ENCODE measurements at regions not wholly inside any gene's neighbourhood (a gene's known extent, or its start where the extent isn't known, plus 50 kb on each side); places are given as distances from the start of the nearest gene placed in this dataset.

GRCh38 chr14:83827383-83827782 lies 1702.6 kb upstream of the FLRT2 start:
- Histone ChIP-seq H3K4me1 (ENCODE audit: control insufficient read depth, insufficient read depth, low read length) (no peaks in the 10 kb centered on the region), H3K9me3 (ENCODE audit: control insufficient read depth, insufficient read depth, low read length) (no peaks in the 10 kb centered on the region), H3K27me3 (ENCODE audit: control insufficient read depth, insufficient read depth, low read length) (no peaks in the 10 kb centered on the region), H3K36me3 (ENCODE audit: control insufficient read depth, insufficient read depth, low read length) (no peaks in the 10 kb centered on the region), H3K4me3 (ENCODE audit: low read length) (no peak overlapping the region), H3K27ac (ENCODE audit: low read length) (no peak overlapping the region)
- H3K9me3 Mint-ChIP-seq: peaks cover 5 to 9% of the 10 kb centered on the region in 2 donors
- ATAC-seq (no peak), DNase-seq (no peak)
- peaks cover 7% of the 10 kb centered on the region for H3K36me3 Mint-ChIP-seq
- WGBS (ENCODE audit: insufficient coverage): 82% methylated on average over 3 of the region's 3 CpGs
- no peak overlapping the region for H3K4me3 Mint-ChIP-seq
- H3K27me3 Mint-ChIP-seq (ENCODE audit: low read depth in 2 of 2): no peaks in the 10 kb centered on the region
- H3K27ac Mint-ChIP-seq: no peak overlapping the region
- no peak for TF ChIP-seq CTCF (IDR thresholded peaks at IDR 0.05)
- no peaks in the 10 kb centered on the region for H3K4me1 Mint-ChIP-seq
- intact Hi-C loops (cut with micrococcal nuclease): no loop called here

- Histone ChIP-seq H3K4me3 (ENCODE audit: low read length) (no peak overlapping the region), H3K36me3 (ENCODE audit: control insufficient read depth, insufficient read depth, low read length) (no peaks in the 10 kb centered on the region), H3K27me3 (ENCODE audit: control insufficient read depth, insufficient read depth, low read length) (no peaks in the 10 kb centered on the region), H3K27ac (ENCODE audit: low read length) (no peak overlapping the region), H3K9me3 (ENCODE audit: control insufficient read depth, insufficient read depth, low read length) (no peaks in the 10 kb centered on the region), H3K4me1 (ENCODE audit: control insufficient read depth, insufficient read depth, low read length) (no peaks in the 10 kb centered on the region)
- no peaks in the 10 kb centered on the region for H3K27me3 Mint-ChIP-seq (ENCODE audit: low read depth in 2 of 2)
- WGBS (ENCODE audit: insufficient coverage): 83% methylated on average over 1 of the region's 2 CpGs
- TF ChIP-seq CTCF (IDR thresholded peaks at IDR 0.05): no peak
- H3K4me3 Mint-ChIP-seq: no peak overlapping the region
- no peak for ATAC-seq
- peaks cover 7% of the 10 kb centered on the region for H3K36me3 Mint-ChIP-seq
- H3K9me3 Mint-ChIP-seq: peaks cover 5 to 7% of the 10 kb centered on the region in 2 donors
- H3K27ac Mint-ChIP-seq: no peak overlapping the region
- no peaks in the 10 kb centered on the region for H3K4me1 Mint-ChIP-seq
- DNase-seq: no peak
- intact Hi-C loops (cut with micrococcal nuclease): no loop called here
These were observed 1701.5 kb upstream of the FLRT2 start for GRCh38 chr14:83828406-83828805.

GRCh38 chr14:83830316-83830715 lies 1699.6 kb upstream of the FLRT2 start:
- DNase-seq (no peak), ATAC-seq (no peak)
- intact Hi-C loops (cut with micrococcal nuclease): no loop called here
- Histone ChIP-seq H3K9me3 (ENCODE audit: control insufficient read depth, insufficient read depth, low read length) (no peaks in the 10 kb centered on the region), H3K4me1 (ENCODE audit: control insufficient read depth, insufficient read depth, low read length) (no peaks in the 10 kb centered on the region), H3K36me3 (ENCODE audit: control insufficient read depth, insufficient read depth, low read length) (no peaks in the 10 kb centered on the region), H3K4me3 (ENCODE audit: low read length) (no peak overlapping the region), H3K27ac (ENCODE audit: low read length) (no peak overlapping the region), H3K27me3 (ENCODE audit: control insufficient read depth, insufficient read depth, low read length) (no peaks in the 10 kb centered on the region)
- no peaks in the 10 kb centered on the region for H3K4me1 Mint-ChIP-seq
- peaks cover 7% of the 10 kb centered on the region for H3K36me3 Mint-ChIP-seq
- no peak overlapping the region for H3K27ac Mint-ChIP-seq
- TF ChIP-seq CTCF (IDR thresholded peaks at IDR 0.05): no peak
- H3K9me3 Mint-ChIP-seq: peaks cover 3 to 5% of the 10 kb centered on the region in 2 donors
- no peak overlapping the region for H3K4me3 Mint-ChIP-seq
- 85% methylated on average over 1 of the region's 2 CpGs for WGBS (ENCODE audit: insufficient coverage)
- no peaks in the 10 kb centered on the region for H3K27me3 Mint-ChIP-seq (ENCODE audit: low read depth in 2 of 2)

GRCh38 chr14:83838226-83838625 lies 1691.7 kb upstream of the FLRT2 start:
- no peaks in the 10 kb centered on the region for H3K27me3 ChIP-seq (ENCODE audit: control insufficient read depth, insufficient read depth, low read length)
- H3K36me3 ChIP-seq (ENCODE audit: control insufficient read depth, insufficient read depth, low read length): no peaks in the 10 kb centered on the region
- no peak overlapping the region for H3K4me3 ChIP-seq (ENCODE audit: low read length)
- H3K36me3 Mint-ChIP-seq: no peaks in the 10 kb centered on the region
- 89% methylated on average over 3 of the region's 3 CpGs for WGBS (ENCODE audit: insufficient coverage)
- no peaks in the 10 kb centered on the region for H3K4me1 ChIP-seq (ENCODE audit: control insufficient read depth, insufficient read depth, low read length)
- DNase-seq: no peak
- ATAC-seq: no peak
- no peak overlapping the region for H3K4me3 Mint-ChIP-seq
- no peaks in the 10 kb centered on the region for H3K9me3 ChIP-seq (ENCODE audit: control insufficient read depth, insufficient read depth, low read length)
- peaks cover 5 to 12% of the 10 kb centered on the region in 2 donors for H3K9me3 Mint-ChIP-seq
- no peaks in the 10 kb centered on the region for H3K4me1 Mint-ChIP-seq
- no peak overlapping the region for H3K27ac Mint-ChIP-seq
- H3K27ac ChIP-seq (ENCODE audit: low read length): no peak overlapping the region
- intact Hi-C loops (cut with micrococcal nuclease): no loop called here
- no peak for TF ChIP-seq CTCF (IDR thresholded peaks at IDR 0.05)
- no peaks in the 10 kb centered on the region for H3K27me3 Mint-ChIP-seq (ENCODE audit: low read depth in 2 of 2)

Measured in natural killer cell (primary cell).